IPS-20b (cell line): ENCODE measurements at regions not wholly inside any gene's neighbourhood (a gene's known extent, or its start where the extent isn't known, plus 50 kb on each side); places are given as distances from the start of the nearest gene placed in this dataset.

Source experiments
- H3K27ac ChIP-seq: one replicate; pipeline ENCODE4 v1.5.1; 2013; ENCODE audit warnings: low read length
- H3K27me3 ChIP-seq: 2 replicates; pipeline ENCODE4 v1.6.1; 2013; ENCODE audit warnings: mild to moderate bottlenecking, low read length, inconsistent platforms; ENCODE audit not compliant: insufficient read depth
- H3K36me3 ChIP-seq: 2 replicates; pipeline ENCODE4 v1.6.1; 2013; ENCODE audit warnings: low read depth, mild to moderate bottlenecking, inconsistent platforms, low read length, moderate library complexity; ENCODE audit not compliant: insufficient read depth
- H3K4me1 ChIP-seq: 2 replicates; pipeline ENCODE4 v1.6.1; 2013; ENCODE audit warnings: mild to moderate bottlenecking, control low read depth, inconsistent platforms, low read length, moderate library complexity; ENCODE audit not compliant: insufficient read depth
- H3K4me3 ChIP-seq: 2 replicates; pipeline ENCODE4 v1.5.1; 2013; ENCODE audit warnings: mild to moderate bottlenecking, low read length, inconsistent platforms
- H3K9ac ChIP-seq: 2 replicates; pipeline ENCODE4 v1.6.1; 2013; ENCODE audit warnings: low read depth, mild to moderate bottlenecking, inconsistent platforms, low read length, moderate library complexity
- H3K9me3 ChIP-seq: 2 replicates; pipeline ENCODE4 v1.6.1; 2013; ENCODE audit warnings: mild to moderate bottlenecking, low read depth, low read length, inconsistent platforms; ENCODE audit not compliant: insufficient read depth

GRCh38 chr2:18825838-18826237, 236.5 kb upstream of the NT5C1B start:
- H3K4me3 ChIP-seq = no peak overlapping the region
- no peaks in the 10 kb centered on the region for H3K9me3 ChIP-seq
- H3K9ac ChIP-seq = no peak overlapping the region
- H3K27me3 ChIP-seq = no peaks in the 10 kb centered on the region
- no peak overlapping the region for H3K27ac ChIP-seq
- no peaks in the 10 kb centered on the region for H3K4me1 ChIP-seq
- no peaks in the 10 kb centered on the region for H3K36me3 ChIP-seq

DNA sequence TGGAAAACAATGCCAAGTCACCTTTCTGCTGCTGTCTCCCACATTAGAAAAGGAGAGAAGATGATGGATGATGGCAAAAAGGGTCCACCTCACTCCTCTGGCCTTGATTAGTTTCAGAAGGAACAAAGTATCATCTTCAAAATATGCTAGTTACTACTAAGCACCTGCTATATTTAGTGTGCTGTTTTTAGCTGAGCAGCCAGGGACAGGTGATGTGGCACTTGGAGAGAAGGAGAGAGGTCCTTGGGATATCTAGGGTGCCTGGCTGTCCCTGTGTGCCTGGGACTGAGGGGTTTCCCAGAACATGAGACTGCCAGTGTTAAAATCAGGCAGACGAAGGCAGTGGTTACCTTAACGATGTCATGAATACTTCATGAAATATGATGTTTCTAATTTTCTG, 235.5 kb upstream of the NT5C1B start:
- H3K4me1 ChIP-seq = no peaks in the 10 kb centered on the region
- no peaks in the 10 kb centered on the region for H3K36me3 ChIP-seq
- no peak overlapping the region for H3K27ac ChIP-seq
- H3K4me3 ChIP-seq = no peak overlapping the region
- H3K9ac ChIP-seq = no peak overlapping the region
- no peaks in the 10 kb centered on the region for H3K27me3 ChIP-seq
- H3K9me3 ChIP-seq = no peaks in the 10 kb centered on the region

- no peak overlapping the region for H3K9ac ChIP-seq
Measured at GRCh38 chr2:18824325-18824790, 235.0 kb upstream of the NT5C1B start.

GRCh38 chr2:18821431-18821830, 232.1 kb upstream of the NT5C1B start:
- no peak overlapping the region for H3K27ac ChIP-seq
- no peaks in the 10 kb centered on the region for H3K36me3 ChIP-seq
- H3K9ac ChIP-seq = no peak overlapping the region
- H3K9me3 ChIP-seq = no peaks in the 10 kb centered on the region
- no peak overlapping the region for H3K4me3 ChIP-seq
- H3K4me1 ChIP-seq = no peaks in the 10 kb centered on the region
- H3K27me3 ChIP-seq = no peaks in the 10 kb centered on the region

More at GRCh38 chr2:18824325-18824790, 235.0 kb upstream of the NT5C1B start:
- Histone ChIP-seq H3K36me3 (no peaks in the 10 kb centered on the region), H3K9me3 (no peaks in the 10 kb centered on the region), H3K4me3 (no peak overlapping the region), H3K27ac (no peak overlapping the region), H3K27me3 (no peaks in the 10 kb centered on the region), H3K4me1 (no peaks in the 10 kb centered on the region)

DNA sequence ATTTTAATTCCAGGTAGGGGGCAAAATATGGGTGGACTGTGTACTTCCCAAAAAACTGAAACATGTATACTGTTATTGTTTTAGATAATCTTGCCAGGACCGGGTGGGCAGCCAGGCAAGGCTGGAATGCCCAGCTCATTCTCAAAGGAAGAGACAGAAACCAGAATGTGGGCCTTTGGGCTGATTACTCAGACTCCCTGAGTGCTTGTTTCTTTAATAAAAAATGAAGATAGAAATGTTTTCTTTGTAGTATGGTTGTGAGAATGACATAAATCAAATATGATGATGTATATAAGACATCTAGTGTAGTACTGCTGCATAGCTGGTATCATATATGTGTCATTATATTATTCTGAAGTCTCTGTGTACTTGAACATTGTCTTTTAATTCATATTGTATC, 231.6 kb upstream of the NT5C1B start:
- no peaks in the 10 kb centered on the region for H3K9me3 ChIP-seq
- H3K4me3 ChIP-seq = no peak overlapping the region
- H3K27me3 ChIP-seq = no peaks in the 10 kb centered on the region
- H3K27ac ChIP-seq = no peak overlapping the region
- no peaks in the 10 kb centered on the region for H3K4me1 ChIP-seq
- H3K9ac ChIP-seq = no peak overlapping the region
- H3K36me3 ChIP-seq = no peaks in the 10 kb centered on the region

- Histone ChIP-seq H3K9me3 (no peaks in the 10 kb centered on the region), H3K27ac (no peak overlapping the region), H3K4me3 (no peak overlapping the region), H3K9ac (no peak overlapping the region), H3K36me3 (no peaks in the 10 kb centered on the region), H3K27me3 (no peaks in the 10 kb centered on the region), H3K4me1 (no peaks in the 10 kb centered on the region)
Measured at GRCh38 chr2:18819566-18819965, 230.2 kb upstream of the NT5C1B start.

DNA sequence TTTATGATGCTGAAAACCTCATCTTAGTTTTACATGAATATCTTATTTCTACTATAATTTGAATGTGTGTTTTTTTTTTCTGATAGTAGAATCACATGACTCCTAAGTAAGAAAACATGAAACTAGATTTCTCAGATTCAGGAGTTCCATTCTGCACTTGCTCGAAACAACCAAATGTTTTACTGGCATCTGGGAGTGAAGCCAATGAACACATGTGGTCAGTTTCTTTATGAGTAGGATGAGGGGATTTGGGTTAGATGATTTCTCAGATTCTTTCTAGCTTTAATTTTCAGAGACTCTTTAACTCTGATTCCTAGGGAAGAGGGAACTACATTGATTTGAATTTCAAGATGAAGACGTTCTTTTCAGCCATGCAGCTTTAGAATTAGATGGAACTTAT, 225.0 kb upstream of the NT5C1B start:
- Histone ChIP-seq H3K4me3 (no peak overlapping the region), H3K4me1 (no peaks in the 10 kb centered on the region), H3K27me3 (no peaks in the 10 kb centered on the region), H3K9ac (no peak overlapping the region), H3K9me3 (no peaks in the 10 kb centered on the region), H3K27ac (no peak overlapping the region), H3K36me3 (no peaks in the 10 kb centered on the region)

DNA sequence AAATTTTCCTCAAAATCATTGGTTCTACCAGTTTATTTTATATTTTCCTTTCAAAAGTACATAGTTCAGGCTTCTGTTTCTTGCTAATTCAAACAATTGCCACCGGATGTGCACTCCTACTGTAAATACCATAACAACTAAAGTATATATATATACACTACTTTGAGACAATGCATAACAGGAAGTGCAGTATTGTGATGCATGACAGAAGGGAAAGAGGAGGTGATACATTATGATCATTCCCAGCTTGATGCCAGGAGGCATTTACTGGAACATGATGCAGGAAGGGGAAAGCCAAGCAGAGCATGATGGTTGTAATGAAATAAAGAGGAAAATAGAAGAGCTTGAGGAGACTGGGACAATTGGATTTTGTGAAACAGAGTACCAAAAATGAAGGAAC, 215.2 kb upstream of the NT5C1B start:
- Histone ChIP-seq H3K27ac (no peak overlapping the region), H3K9ac (no peak overlapping the region), H3K27me3 (no peaks in the 10 kb centered on the region), H3K4me1 (no peaks in the 10 kb centered on the region), H3K9me3 (no peaks in the 10 kb centered on the region), H3K36me3 (no peaks in the 10 kb centered on the region), H3K4me3 (no peak overlapping the region)

GRCh38 chr2:18803141-18803939, 214.0 kb upstream of the NT5C1B start:
- Histone ChIP-seq H3K4me3 (no peak overlapping the region), H3K4me1 (no peaks in the 10 kb centered on the region), H3K36me3 (no peaks in the 10 kb centered on the region), H3K9ac (no peak overlapping the region), H3K27me3 (no peaks in the 10 kb centered on the region), H3K27ac (no peak overlapping the region), H3K9me3 (no peaks in the 10 kb centered on the region)

DNA sequence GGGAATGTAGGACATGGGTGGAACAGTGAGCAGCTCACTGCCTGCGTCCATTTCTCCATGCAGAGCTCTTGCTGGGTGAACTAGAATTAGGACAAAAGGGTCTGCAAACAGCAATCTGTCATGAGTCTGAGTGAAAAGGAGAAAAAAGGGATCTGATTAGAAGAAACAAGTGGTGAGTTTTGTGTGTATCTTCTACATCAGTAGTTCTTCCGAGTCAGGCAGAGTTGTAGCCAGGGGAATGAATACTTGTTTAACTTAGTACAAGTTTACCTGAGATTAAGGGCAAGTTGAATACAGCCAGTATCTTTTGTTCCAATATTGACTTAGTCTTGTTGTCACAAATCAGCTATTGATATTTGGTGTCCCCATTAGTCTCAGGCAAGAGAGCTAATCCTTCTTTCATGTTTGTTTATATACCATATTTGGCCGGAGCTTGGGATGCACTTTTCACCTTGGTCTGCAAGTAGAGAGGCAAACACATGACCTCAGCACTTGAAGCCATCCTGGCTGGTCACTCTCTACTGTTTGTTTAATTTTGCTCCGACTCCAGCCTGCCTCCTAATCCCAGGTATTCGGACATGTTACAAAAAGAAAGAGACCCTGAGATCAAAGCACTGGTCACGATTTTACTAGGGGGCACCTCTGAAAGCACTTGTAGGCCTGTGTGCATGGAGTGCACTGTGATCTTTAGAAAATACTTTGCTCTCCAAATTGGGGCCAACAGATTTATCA, 211.0 kb upstream of the NT5C1B start:
- Histone ChIP-seq H3K4me1 (no peaks in the 10 kb centered on the region), H3K27me3 (no peaks in the 10 kb centered on the region), H3K36me3 (no peaks in the 10 kb centered on the region), H3K4me3 (no peak overlapping the region), H3K27ac (no peak overlapping the region), H3K9ac (no peak overlapping the region), H3K9me3 (no peaks in the 10 kb centered on the region)

DNA sequence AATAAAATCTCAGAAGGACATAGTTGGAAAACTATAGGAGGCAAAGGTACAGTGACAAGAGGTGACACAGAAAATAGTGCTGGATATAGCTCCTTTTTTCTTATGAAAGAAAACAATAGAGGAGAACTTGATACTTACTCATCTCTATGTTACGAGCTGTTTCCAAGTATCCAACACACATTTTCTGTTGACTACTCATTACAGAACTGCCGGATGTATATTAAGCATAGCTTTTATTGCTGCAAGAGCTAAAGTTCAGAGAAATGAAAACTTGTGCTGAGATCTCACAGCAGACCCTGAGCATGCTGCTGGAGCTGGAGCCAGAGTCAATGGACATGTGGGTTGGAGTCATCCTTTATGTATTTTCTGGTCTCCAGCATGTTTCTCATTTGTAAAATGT, 210.0 kb upstream of the NT5C1B start:
- Histone ChIP-seq H3K27ac (no peak overlapping the region), H3K9me3 (no peaks in the 10 kb centered on the region), H3K27me3 (no peaks in the 10 kb centered on the region), H3K36me3 (no peaks in the 10 kb centered on the region), H3K9ac (no peak overlapping the region), H3K4me1 (no peaks in the 10 kb centered on the region), H3K4me3 (no peak overlapping the region)
